Activated CD8-positive, alpha-beta T cell treated with anti-CD3 and anti-CD28 coated beads for 36 hours (primary cell): ENCODE measurements at regions not wholly inside any gene's neighbourhood (a gene's known extent, or its start where the extent isn't known, plus 50 kb on each side); places are given as distances from the start of the nearest gene placed in this dataset.
"Not testable (repeated sequence)": the region's sequence is repeated elsewhere in the genome, so short reads cannot be mapped to it uniquely, and the experiment has no call there.

Experiments
- ATAC-seq: fragments of 200-7000 bp; cut with Tn5 transposase; one replicate; pipeline ENCODE4 v1.10.0; 2021; ENCODE audit warnings: mild to moderate bottlenecking, moderate library complexity
- CTCF ChIA-PET: fragments of 350-600 bp; sonication (Branson Sonifier 250); formaldehyde crosslinking; loops from one replicate; lab custom pipeline; 2021; ENCODE audit warnings: antibody characterized with exemption; lab: Charles Lee
- POLR2A ChIA-PET: fragments of 350-600 bp; sonication (Branson Sonifier 250); formaldehyde crosslinking; loops from one replicate; lab custom pipeline; 2021; ENCODE audit warnings: antibody characterized with exemption; lab: Charles Lee
- DNase-seq: peaks from one replicate; pipeline ENCODE4 v3.0.0-alpha.2; 2020
- H3K27ac Mint-ChIP-seq: one replicate; pipeline ENCODE4 v1.8.0; 2021; ENCODE audit warnings: mild to moderate bottlenecking, mixed read lengths
- H3K27me3 Mint-ChIP-seq: one replicate; pipeline ENCODE4 v1.8.0; 2021; ENCODE audit warnings: mixed read lengths
- H3K36me3 Mint-ChIP-seq: one replicate; pipeline ENCODE4 v1.8.0; 2021; ENCODE audit warnings: low read depth, mixed read lengths
- H3K4me1 Mint-ChIP-seq: one replicate; pipeline ENCODE4 v1.8.0; 2021; ENCODE audit warnings: low read depth, mixed read lengths
- H3K4me3 Mint-ChIP-seq: one replicate; pipeline ENCODE4 v1.8.0; 2021; ENCODE audit warnings: mild to moderate bottlenecking, moderate library complexity, mixed read lengths
- H3K9me3 Mint-ChIP-seq: one replicate; pipeline ENCODE4 v1.8.0; 2021; ENCODE audit warnings: mixed read lengths
- intact Hi-C: fragments of 100-400 bp; cut with micrococcal nuclease; formaldehyde crosslinking; loops from one replicate; pipeline ENCODE4 v1.10.0; 2022
- TF ChIP-seq, protein P1 (sequence below): fragments of 200-600 bp; IDR thresholded peaks from one replicate; pipeline ENCODE4 v1.8.0; 2022; ENCODE audit warnings: antibody characterized with exemption, mild to moderate bottlenecking

DNA sequence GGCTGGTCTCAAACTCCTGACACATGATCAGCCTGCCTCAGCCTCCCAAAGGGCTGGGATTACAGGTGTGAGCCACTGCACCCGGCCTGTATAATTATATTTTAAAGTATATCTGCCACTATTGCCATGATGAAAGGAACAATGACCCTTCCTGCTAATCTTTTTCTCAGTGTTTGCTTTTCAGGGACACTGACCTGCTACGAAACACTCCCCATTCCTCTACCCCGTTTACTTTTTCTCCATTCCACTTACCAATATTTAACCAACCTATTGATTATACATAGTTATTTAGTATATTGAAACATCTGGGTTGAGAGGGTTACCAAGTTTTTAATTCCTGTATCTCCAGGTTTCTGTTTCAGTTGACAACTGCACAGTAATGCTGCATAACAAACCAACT, 331.9 kb upstream of the NDST3 start:
- intact Hi-C loops = no loop called here
- ChIA-PET POLR2A (no interaction called here), CTCF (no interaction called here)
- no peak for ATAC-seq
- no peak overlapping the region for H3K4me3 Mint-ChIP-seq
- no peak overlapping the region for H3K27ac Mint-ChIP-seq
- TF ChIP-seq, protein P1, sequence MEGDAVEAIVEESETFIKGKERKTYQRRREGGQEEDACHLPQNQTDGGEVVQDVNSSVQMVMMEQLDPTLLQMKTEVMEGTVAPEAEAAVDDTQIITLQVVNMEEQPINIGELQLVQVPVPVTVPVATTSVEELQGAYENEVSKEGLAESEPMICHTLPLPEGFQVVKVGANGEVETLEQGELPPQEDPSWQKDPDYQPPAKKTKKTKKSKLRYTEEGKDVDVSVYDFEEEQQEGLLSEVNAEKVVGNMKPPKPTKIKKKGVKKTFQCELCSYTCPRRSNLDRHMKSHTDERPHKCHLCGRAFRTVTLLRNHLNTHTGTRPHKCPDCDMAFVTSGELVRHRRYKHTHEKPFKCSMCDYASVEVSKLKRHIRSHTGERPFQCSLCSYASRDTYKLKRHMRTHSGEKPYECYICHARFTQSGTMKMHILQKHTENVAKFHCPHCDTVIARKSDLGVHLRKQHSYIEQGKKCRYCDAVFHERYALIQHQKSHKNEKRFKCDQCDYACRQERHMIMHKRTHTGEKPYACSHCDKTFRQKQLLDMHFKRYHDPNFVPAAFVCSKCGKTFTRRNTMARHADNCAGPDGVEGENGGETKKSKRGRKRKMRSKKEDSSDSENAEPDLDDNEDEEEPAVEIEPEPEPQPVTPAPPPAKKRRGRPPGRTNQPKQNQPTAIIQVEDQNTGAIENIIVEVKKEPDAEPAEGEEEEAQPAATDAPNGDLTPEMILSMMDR = no peak
- no peaks in the 10 kb centered on the region for H3K4me1 Mint-ChIP-seq
- no peak for DNase-seq
- no peaks in the 10 kb centered on the region for H3K27me3 Mint-ChIP-seq
- no peaks in the 10 kb centered on the region for H3K9me3 Mint-ChIP-seq
- H3K36me3 Mint-ChIP-seq = no peaks in the 10 kb centered on the region

DNA sequence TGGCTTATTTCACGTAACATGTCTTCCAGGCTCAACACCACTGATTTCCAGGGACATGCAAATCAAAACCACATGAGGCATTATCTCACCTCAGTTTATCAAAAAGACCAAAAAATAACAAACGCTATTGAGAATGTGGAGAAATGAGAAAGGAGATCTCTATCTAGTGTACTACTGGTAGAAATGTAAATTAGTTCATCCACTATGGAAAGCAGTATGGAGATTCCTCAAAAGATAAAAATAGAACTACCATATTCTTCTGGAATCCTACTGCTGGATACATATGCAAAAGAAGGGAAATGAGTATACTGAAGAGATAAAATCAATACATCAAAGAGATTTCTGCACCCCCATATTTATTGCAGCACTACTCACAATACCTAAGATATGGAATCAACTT, 329.6 kb upstream of the NDST3 start:
- Mint-ChIP-seq H3K27me3 (no peaks in the 10 kb centered on the region), H3K4me1 (no peaks in the 10 kb centered on the region), H3K4me3 (no peak overlapping the region), H3K9me3 (peaks cover 5% of the 10 kb centered on the region), H3K27ac (no peak overlapping the region), H3K36me3 (peaks cover 2% of the 10 kb centered on the region)
- ChIA-PET CTCF (no interaction called here), POLR2A (no interaction called here)
- DNase-seq (no peak), ATAC-seq (no peak)
- TF ChIP-seq, protein P1 = no peak
- intact Hi-C loops = no loop called here

DNA sequence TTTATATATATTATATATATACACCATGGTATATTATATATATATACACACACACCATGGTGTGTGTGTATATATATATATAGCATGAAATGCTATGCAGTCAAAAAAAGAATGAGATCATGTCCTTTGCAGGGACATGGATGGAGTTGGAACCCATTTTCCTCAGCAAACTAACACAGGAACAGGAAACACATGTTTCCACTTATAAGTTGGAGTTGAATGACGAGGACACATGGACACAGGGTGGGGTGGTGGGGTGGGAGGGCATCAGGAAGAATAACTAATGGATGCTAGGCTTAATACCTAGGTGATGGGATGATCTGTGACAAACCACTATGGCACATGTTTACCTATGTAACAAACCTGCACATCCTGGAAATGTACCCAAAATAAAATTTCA, 293.6 kb upstream of the NDST3 start:
- Mint-ChIP-seq H3K4me1 (no peaks in the 10 kb centered on the region), H3K9me3 (no peaks in the 10 kb centered on the region), H3K4me3 (no peak overlapping the region), H3K36me3 (no peaks in the 10 kb centered on the region), H3K27me3 (peaks cover 2% of the 10 kb centered on the region), H3K27ac (no peak overlapping the region)
- POLR2A ChIA-PET = no interaction called here
- TF ChIP-seq, protein P1 = no peak
- no peak for ATAC-seq
- CTCF ChIA-PET = no interaction called here
- intact Hi-C loops = no loop called here
- DNase-seq = no peak

DNA sequence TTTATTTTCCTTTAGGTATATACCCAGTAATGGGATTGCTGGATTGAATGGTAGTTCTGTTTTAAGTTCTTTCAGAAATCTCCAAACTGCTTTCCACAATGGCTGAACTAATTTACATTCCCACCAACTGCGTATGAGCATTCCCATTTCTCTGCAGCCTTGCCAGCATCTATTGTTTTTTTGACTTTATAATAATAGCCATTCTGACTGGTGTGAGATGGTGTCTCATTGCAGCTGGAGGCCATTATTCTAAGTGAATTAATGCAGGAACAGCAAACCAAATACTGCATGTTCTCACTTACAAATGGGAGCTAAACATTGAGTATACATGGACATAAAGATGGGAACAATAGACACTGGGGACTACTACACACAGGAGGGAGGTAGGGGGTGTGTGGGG, 288.9 kb upstream of the NDST3 start:
- H3K9me3 Mint-ChIP-seq, H3K36me3 Mint-ChIP-seq, H3K4me3 Mint-ChIP-seq, H3K4me1 Mint-ChIP-seq, intact Hi-C loops, CTCF ChIA-PET, DNase-seq, ATAC-seq, H3K27ac Mint-ChIP-seq, H3K27me3 Mint-ChIP-seq, POLR2A ChIA-PET: not testable (repeated sequence)

DNA sequence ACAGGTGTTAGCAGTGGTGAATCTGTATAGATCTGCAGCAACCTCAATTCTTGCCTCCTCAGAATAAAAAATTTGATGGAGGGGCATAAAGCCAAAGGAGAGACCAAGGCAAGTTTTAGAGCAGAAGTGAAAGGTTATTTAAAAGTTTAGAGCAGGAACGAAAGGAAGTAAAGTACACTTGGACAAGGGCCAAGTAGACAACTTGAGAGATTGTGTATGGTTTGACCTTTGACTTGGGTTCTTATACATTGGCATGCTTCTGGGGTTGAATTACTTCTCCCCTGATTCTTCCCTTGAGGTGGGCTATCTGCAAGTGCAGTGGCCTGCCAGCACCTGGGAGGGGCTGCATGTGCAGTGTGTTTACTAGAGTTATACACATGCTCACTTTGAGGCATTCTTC, 278.8 kb upstream of the NDST3 start:
- Mint-ChIP-seq H3K4me3 (no peak overlapping the region), H3K9me3 (peaks cover 9% of the 10 kb centered on the region), H3K4me1 (no peaks in the 10 kb centered on the region), H3K27me3 (no peaks in the 10 kb centered on the region), H3K27ac (no peak overlapping the region), H3K36me3 (no peaks in the 10 kb centered on the region)
- ChIA-PET CTCF (no interaction called here), POLR2A (no interaction called here)
- no peak for DNase-seq
- TF ChIP-seq, protein P1 = no peak
- ATAC-seq = no peak
- intact Hi-C loops = no loop called here

DNA sequence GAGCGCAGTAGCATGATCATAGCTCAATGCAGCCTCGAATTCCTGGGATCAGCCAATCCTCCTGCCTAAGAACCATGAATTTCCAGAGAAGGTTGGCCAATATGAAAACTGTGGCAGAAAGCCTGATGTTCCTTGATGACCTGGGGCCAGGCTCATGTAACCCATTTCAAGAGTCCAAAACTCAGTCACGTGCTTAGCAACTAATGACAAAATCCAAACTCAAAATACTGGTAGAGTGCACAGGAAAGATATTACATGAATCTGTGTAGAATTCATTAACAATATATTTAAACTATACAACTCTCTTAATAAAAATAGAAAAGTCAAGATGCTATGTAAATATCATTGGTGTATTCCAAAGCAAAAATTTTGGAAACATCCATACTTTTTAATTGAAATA, 265.7 kb upstream of the NDST3 start:
- ATAC-seq = no peak
- no peak overlapping the region for H3K27ac Mint-ChIP-seq

More for the DNA sequence above, 265.7 kb upstream of the NDST3 start:
- POLR2A ChIA-PET = no interaction called here
- no peak overlapping the region for H3K4me3 Mint-ChIP-seq
- TF ChIP-seq, protein P1 = no peak
- no peaks in the 10 kb centered on the region for H3K36me3 Mint-ChIP-seq
- CTCF ChIA-PET = no interaction called here
- H3K4me1 Mint-ChIP-seq = no peaks in the 10 kb centered on the region
- no peaks in the 10 kb centered on the region for H3K27me3 Mint-ChIP-seq
- DNase-seq = no peak
- no peaks in the 10 kb centered on the region for H3K9me3 Mint-ChIP-seq
- intact Hi-C loops = no loop called here
